ENCODE measurements at regions not wholly inside any gene's neighbourhood (a gene's known extent, or its start where the extent isn't known, plus 50 kb on each side); places are given as distances from the start of the nearest gene placed in this dataset.
"Not testable (repeated sequence)": the region's sequence is repeated elsewhere in the genome, so short reads cannot be mapped to it uniquely, and the experiment has no call there.

- no peak for DNase-seq
These were observed 492.0 kb upstream of the MAGEB18 start for GRCh38 chrX:25646156-25646555.

DNA sequence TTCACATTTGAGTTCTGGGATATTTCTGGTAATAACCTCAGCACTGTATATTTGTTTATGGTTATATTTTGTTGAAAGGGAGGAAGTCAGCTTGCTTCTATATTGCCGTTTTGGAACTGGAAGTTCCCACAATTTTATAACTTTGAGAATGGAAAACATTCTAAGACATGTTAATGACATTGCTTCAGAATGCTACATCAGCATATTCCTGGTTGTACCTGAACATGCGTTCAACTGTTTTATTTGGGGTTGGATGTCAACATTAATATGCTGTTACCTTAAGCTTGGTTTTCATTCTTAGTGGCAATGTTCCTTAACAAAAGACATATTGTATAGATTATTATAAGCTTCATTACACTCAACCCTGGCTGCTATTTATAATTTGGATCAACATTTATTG, 489.4 kb upstream of the MAGEB18 start:
- no peak for DNase-seq

- DNase-seq: no peak
These were observed 487.8 kb upstream of the MAGEB18 start for GRCh38 chrX:25650216-25650820.

DNA sequence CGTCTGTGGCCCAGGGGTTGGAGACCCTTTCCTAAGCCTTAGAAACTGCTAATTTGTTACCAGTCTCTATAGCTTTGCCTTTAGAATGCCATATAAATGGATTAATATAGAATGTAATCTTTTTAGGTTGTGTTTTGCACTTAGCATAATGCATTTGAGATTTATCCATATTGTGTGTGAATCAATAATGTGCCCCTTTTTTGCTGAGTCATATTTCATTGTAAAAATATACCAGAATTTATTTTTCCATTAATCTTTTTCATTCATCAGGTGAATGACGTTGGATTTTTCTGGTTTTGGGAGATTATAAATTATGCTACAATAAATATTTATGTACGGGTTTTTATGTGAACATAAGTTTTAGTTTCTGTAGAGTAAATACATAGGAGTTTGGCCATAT, 478.8 kb upstream of the MAGEB18 start:
- DNase-seq: no peak

GRCh38 chrX:25663701-25664100, 474.4 kb upstream of the MAGEB18 start:
- no peak for DNase-seq

DNA sequence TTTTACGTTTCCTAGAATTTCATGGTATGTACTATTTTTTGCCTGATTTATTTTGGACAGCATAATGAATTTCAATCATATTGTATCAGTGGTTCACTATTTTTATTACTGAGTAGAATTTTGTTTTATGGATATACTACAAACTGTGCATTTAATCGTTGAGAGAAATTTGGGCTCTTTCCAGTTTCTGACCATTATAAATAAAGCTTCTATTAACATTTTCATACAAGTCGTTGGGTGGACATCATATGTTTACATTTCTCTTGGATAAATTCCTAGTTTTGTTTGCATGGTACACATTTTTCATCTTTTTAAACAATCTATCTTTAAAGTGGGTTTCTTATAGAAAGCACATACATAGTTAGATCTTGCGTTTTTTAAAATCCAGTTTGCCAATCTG, 472.7 kb upstream of the MAGEB18 start:
- no peak for DNase-seq

- no peak for DNase-seq
These were observed 470.5 kb upstream of the MAGEB18 start for GRCh38 chrX:25667681-25668080.

- DNase-seq: no peak
These were observed 463.4 kb upstream of the MAGEB18 start for GRCh38 chrX:25674776-25675175.

GRCh38 chrX:25701876-25702275, 436.3 kb upstream of the MAGEB18 start:
- no peak for DNase-seq

- DNase-seq: no peak
These were observed 421.0 kb upstream of the MAGEB18 start for GRCh38 chrX:25717122-25717521.

- peak in 1 of 3 experiments; percentile 51 for DNase-seq
These were observed 416.6 kb upstream of the MAGEB18 start for GRCh38 chrX:25721564-25721963.

DNA sequence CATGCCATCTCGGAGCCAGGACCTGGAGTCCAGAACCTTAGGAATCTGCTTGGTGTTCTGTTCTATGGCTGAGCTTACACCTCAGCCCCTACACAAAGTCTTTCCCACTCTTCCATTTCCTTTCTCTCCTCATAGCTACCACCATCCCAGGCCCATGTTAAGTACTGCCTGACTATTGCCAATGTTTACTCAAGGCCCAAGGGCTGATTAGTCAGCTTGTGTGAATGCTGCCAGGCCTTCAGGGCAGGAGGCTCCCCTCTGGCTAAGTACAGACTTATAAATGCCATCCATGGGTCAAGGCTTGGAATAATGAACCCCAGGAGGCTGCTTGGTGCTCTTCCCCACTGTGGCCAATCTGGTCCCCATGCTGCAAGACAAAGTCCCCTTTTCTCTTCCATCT, 411.6 kb upstream of the MAGEB18 start:
- DNase-seq: no peak

- DNase-seq: peak in 1 of 3 experiments; percentile 38
These were observed 405.0 kb upstream of the MAGEB18 start for GRCh38 chrX:25733148-25733547.

DNA sequence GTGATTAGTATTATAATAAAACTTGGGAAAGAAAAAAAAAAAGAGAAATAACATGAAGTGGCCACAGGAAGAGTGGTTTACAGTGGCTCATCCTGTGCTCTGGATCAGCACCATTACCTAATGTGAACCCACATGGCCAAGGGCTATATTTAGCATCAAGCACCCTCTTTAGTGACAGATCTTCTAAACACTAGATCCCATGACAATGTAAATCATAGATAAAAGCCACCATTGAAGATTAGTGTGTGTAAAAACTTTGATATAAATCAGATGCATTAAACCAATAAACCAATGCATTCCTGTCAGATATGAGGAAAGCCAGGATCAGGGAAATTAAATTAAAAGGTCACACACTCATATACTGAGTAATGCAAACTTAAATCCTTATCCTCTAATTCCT, 400.6 kb upstream of the MAGEB18 start:
- no peak for DNase-seq

GRCh38 chrX:25742334-25742733, 395.8 kb upstream of the MAGEB18 start:
- no peak for DNase-seq

- no peak for DNase-seq
These were observed 383.7 kb upstream of the MAGEB18 start for GRCh38 chrX:25754399-25754798.

GRCh38 chrX:25755194-25755593, 382.9 kb upstream of the MAGEB18 start:
- no peak for DNase-seq

DNA sequence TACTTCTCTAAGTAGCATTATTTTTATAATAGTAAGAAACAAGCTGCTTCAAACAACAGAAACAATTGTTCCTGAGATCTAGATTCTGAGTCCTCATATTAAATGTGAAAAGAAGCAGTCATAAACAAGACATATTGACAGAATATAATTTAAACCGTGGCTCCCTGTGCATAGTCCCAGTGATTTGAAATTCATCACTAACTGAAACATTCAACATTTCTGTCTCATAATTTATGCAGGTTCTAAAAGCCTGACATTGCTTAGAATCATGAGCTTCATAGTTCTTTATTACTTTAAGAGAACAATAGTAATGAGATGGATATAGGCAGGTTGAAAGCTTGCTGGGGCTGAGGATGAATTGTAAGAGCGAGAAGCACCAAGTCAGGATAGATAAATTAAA, 375.5 kb upstream of the MAGEB18 start:
- DNase-seq: no peak

- not testable (repeated sequence) for DNase-seq
These were observed 366.3 kb upstream of the MAGEB18 start for GRCh38 chrX:25771853-25772252.

DNA sequence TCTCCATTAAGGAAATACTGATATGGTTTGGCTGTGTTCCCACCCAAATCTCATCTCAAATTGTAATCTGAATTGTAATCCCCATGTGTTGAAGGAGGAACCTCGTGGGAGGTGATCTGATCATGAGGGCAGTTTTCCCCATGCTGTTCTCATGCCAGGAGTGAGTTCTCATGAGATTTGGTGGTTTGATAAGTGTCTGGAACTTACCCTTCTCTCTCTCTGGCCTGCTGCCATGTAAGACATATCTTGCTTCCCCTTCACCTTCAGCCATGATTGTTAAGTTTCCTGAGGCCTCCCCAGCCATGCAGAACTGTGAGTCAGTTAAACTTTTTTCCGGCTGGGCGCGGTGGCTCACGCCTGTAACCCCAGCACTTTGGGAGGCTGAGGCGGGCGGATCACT, 340.3 kb upstream of the MAGEB18 start:
- not testable (repeated sequence) for DNase-seq

DNA sequence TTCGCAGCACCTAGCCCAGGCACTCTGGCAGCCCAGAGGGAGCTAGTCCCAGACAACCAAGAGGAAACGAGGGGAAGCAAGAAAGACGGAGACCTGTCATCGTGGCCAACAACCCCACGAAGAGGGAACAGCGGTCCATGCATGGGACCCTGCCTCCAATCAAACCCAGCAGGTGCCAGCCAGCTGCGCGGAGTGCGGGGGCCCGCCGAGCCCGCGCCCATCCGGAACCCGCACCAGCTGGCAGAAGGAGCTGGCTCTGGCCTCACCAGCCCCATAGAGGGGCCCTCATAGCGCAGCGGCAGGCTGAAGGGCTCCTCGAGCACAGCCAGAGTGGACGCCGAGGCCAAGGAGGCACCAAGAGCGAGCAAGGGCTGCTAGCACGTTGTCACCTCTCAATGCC, 332.4 kb upstream of the MAGEB18 start:
- DNase-seq: no peak

DNA sequence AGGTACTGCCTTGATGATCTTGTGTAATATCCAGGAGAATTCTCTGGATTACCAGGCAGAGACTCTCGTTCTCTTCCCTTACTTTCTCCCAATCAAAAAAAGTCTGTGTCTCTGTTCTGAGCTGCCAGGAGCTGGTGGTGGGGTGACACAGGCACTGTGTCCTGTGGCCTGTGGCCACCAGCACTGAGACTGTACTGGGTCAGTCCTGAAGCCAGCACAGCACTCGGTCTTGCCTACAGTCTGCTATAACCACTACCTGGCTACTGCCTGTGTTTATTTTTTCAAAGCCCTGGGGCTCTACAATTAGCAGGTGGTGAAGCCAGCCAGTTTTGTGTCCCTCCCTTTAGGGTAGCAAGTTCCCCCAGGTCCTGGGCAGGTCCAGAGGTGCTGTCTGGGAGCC, 331.1 kb upstream of the MAGEB18 start:
- DNase-seq: no peak

- DNase-seq: no peak
These were observed 327.9 kb upstream of the MAGEB18 start for GRCh38 chrX:25810202-25810601.

DNA sequence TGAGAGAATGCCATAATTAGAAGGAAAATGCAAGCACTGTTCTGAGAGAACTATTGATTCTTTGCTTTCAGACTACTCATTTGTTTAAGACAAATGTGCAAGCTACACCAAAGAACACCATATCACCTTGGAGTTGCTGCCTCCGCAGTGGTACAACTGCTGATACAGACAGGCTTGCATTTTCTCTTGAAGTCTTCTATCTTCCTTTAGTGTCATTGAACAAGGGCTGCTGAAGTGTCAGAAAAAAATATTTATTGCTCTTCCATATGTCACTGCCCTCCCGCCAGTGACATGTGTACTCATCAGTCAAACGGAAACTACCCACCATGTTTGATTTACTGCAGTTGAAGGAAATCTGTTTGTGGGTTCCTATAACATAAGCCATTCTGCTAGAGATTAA, 318.3 kb upstream of the MAGEB18 start:
- no peak for DNase-seq

- no peak for DNase-seq
These were observed 287.0 kb upstream of the MAGEB18 start for GRCh38 chrX:25851141-25851540.

GRCh38 chrX:25853002-25853479, 285.1 kb upstream of the MAGEB18 start:
- no peak for DNase-seq
